GM13976 (cell line): ENCODE measurements at regions not wholly inside any gene's neighbourhood (a gene's known extent, or its start where the extent isn't known, plus 50 kb on each side); places are given as distances from the start of the nearest gene placed in this dataset.

Experiments used
- DNase-seq: peaks from one replicate; pipeline ENCODE4 v3.0.0; 2012; ENCODE audit warnings: low spot score
- CTCF ChIP-seq: IDR thresholded peaks from 2 replicates; pipeline ENCODE4 v1.5.1; 2012; ENCODE audit warnings: borderline replicate concordance, mild to moderate bottlenecking; ENCODE audit not compliant: insufficient read depth; ENCODE audit errors: extremely low read depth, missing control alignments, control extremely low read depth
- in situ Hi-C: fragments of 300-500 bp; cut with MboI; formaldehyde crosslinking; loops from one replicate; pipeline ENCODE4 v1.12.0; 2022; ENCODE audit warnings: low sequenced_read_pairs, mixed read lengths, inconsistent platforms; ENCODE audit not compliant: unreplicated experiment

- no peak for TF ChIP-seq CTCF
- in situ Hi-C loops, result no loop called here
- DNase-seq, result no peak
These were observed 212.5 kb downstream of the BMP7 start for GRCh38 chr20:57053793-57054552.

- DNase-seq, result no peak
- no peak for TF ChIP-seq CTCF
- in situ Hi-C loops, result no loop called here
These were observed 211.1 kb downstream of the BMP7 start for GRCh38 chr20:57055345-57055744.

GRCh38 chr20:57056651-57057050, 209.8 kb downstream of the BMP7 start:
- DNase-seq, result no peak
- no peak for TF ChIP-seq CTCF

GRCh38 chr20:57059055-57059596, 207.3 kb downstream of the BMP7 start:
- no peak for TF ChIP-seq CTCF
- DNase-seq, result no peak
- in situ Hi-C loops, result no loop called here

More at GRCh38 chr20:57056651-57057050, 209.8 kb downstream of the BMP7 start:
- in situ Hi-C loops, result no loop called here

GRCh38 chr20:57060407-57061050, 205.9 kb downstream of the BMP7 start:
- no peak for DNase-seq
- no peak for TF ChIP-seq CTCF
- in situ Hi-C loops, result no loop called here

GRCh38 chr20:57061051-57061900, 205.2 kb downstream of the BMP7 start:
- DNase-seq, result no peak
- TF ChIP-seq CTCF, result no peak
- in situ Hi-C loops, result no loop called here
